B cell (primary cell): ENCODE measurements at regions not wholly inside any gene's neighbourhood (a gene's known extent, or its start where the extent isn't known, plus 50 kb on each side); places are given as distances from the start of the nearest gene placed in this dataset.

Experiments used
- ATAC-seq: fragments of 200-7000 bp; cut with Tn5 transposase; one replicate; pipeline ENCODE4 v1.10.0; 2021; ENCODE audit warnings: low read depth, mild to moderate bottlenecking, moderate number of reproducible peaks, moderate library complexity
- CTCF ChIA-PET: fragments of 350-600 bp; sonication (Branson Sonifier 250); formaldehyde crosslinking; loops from one replicate; lab custom pipeline; 2021; ENCODE audit warnings: antibody characterized with exemption, inconsistent platforms; lab: Charles Lee
- POLR2A ChIA-PET: fragments of 350-600 bp; sonication (Branson Sonifier 250); formaldehyde crosslinking; loops from one replicate; lab custom pipeline; 2021; ENCODE audit warnings: antibody characterized with exemption; lab: Charles Lee
- DNase-seq: peaks from one replicate; pipeline ENCODE4 v3.0.0; 2013
- H2AFZ ChIP-seq: 2 replicates; pipeline ENCODE4 v1.6.1; 2012; ENCODE audit warnings: mild to moderate bottlenecking, low read depth, low read length; ENCODE audit not compliant: insufficient read depth, poor library complexity, severe bottlenecking
- H3K27ac ChIP-seq, 2 donors: 1 replicate in 1 of 2; 2 replicates in 1 of 2; pipeline ENCODE4 v1.5.1; 2012 to 2013; ENCODE audit warnings: low read length in 2 of 2, mild to moderate bottlenecking in 2 of 2, moderate library complexity in 1 of 2
- H3K27me3 ChIP-seq, 4 experiments: fragments of 200-600 bp in 1 of 4; sonication (generic) in 1 of 4; replicated peaks in 1 of 4; 1 replicate in 2 of 4; 2 replicates in 2 of 4; pipeline versions ENCODE4 v1.6.1 to v1.7.0; 2013 to 2016; ENCODE audit warnings: low read length in 3 of 4, mild to moderate bottlenecking in 2 of 4, mixed read lengths in 1 of 4, moderate library complexity in 1 of 4; ENCODE audit not compliant: insufficient read depth in 4 of 4, control insufficient read depth in 3 of 4; ENCODE audit errors: control extremely low read depth in 1 of 4
- H3K36me3 ChIP-seq, 2 experiments: replicated peaks in 1 of 2; 1 replicate in 1 of 2; 2 replicates in 1 of 2; pipeline versions ENCODE4 v1.6.1 to v1.7.1; 2013; ENCODE audit warnings: low read length in 1 of 2; ENCODE audit not compliant: insufficient read depth in 2 of 2, control insufficient read depth in 1 of 2; ENCODE audit errors: control extremely low read depth in 1 of 2, extremely low read depth in 1 of 2
- H3K4me1 ChIP-seq, 2 donors: fragments of 200-600 bp in 1 of 2; sonication (generic) in 1 of 2; 1 replicate in 1 of 2; 2 replicates in 1 of 2; pipeline versions ENCODE4 v1.5.1 to v1.6.1; 2013 to 2017; ENCODE audit warnings: low read length in 2 of 2; ENCODE audit not compliant: control insufficient read depth in 2 of 2, insufficient read depth in 2 of 2
- H3K4me2 ChIP-seq: replicated peaks from 2 replicates; pipeline ENCODE3; 2012; ENCODE audit warnings: mild to moderate bottlenecking, low read depth, low read length; ENCODE audit not compliant: poor library complexity, severe bottlenecking
- H3K4me3 ChIP-seq, 5 experiments: fragments of 200-600 bp in 1 of 5; sonication (generic) in 1 of 5; 1 replicate in 3 of 5; 2 replicates in 2 of 5; pipeline versions ENCODE4 v1.5.1 to v1.7.0; 2011 to 2016; ENCODE audit warnings: low read length in 4 of 5, mild to moderate bottlenecking in 4 of 5, low read depth in 2 of 5, control low read depth in 1 of 5, moderate library complexity in 1 of 5; ENCODE audit not compliant: insufficient read depth in 1 of 5; ENCODE audit errors: control extremely low read depth in 1 of 5, extremely low read depth in 1 of 5
- H3K79me2 ChIP-seq: fragments of 200-600 bp; sonication (generic); one replicate; pipeline ENCODE4 v1.6.0; 2016; ENCODE audit warnings: low read length; ENCODE audit not compliant: control insufficient read depth, insufficient read depth
- H3K9ac ChIP-seq: fragments of 200-600 bp; sonication (generic); 2 replicates; pipeline ENCODE4 v1.6.1; 2017; ENCODE audit warnings: mild to moderate bottlenecking, low read length, moderate library complexity
- H3K9me3 ChIP-seq, 3 donors: one replicate each; pipeline versions ENCODE4 v1.6.1 to v1.7.1; 2013; ENCODE audit warnings: low read length in 2 of 3; ENCODE audit not compliant: control insufficient read depth in 2 of 3, insufficient read depth in 1 of 3; ENCODE audit errors: control extremely low read depth in 1 of 3
- H4K20me1 ChIP-seq: 2 replicates; pipeline ENCODE4 v1.6.0; 2012; ENCODE audit warnings: mild to moderate bottlenecking, low read length; ENCODE audit not compliant: insufficient read depth, control insufficient read depth, poor library complexity, severe bottlenecking
- H3K27ac Mint-ChIP-seq: one replicate; pipeline ENCODE4 v1.8.0; 2021; ENCODE audit warnings: mixed read lengths
- H3K27me3 Mint-ChIP-seq: one replicate; pipeline ENCODE4 v1.8.0; 2021; ENCODE audit warnings: mixed read lengths
- H3K4me1 Mint-ChIP-seq: one replicate; pipeline ENCODE4 v1.8.0; 2021; ENCODE audit warnings: mixed read lengths
- H3K4me3 Mint-ChIP-seq: one replicate; pipeline ENCODE4 v1.8.0; 2021; ENCODE audit warnings: mixed read lengths
- H3K9me3 Mint-ChIP-seq: one replicate; pipeline ENCODE4 v1.8.0; 2022; ENCODE audit warnings: mixed read lengths; ENCODE audit not compliant: insufficient read depth
- CTCF ChIP-seq: fragments of 200-600 bp; IDR thresholded peaks from one replicate; pipeline ENCODE4 v1.8.0; 2022; ENCODE audit warnings: antibody characterized with exemption, mild to moderate bottlenecking
- EZH2 ChIP-seq: IDR thresholded peaks from 2 replicates; pipeline ENCODE4 v1.6.1; 2012; ENCODE audit warnings: borderline replicate concordance, low read depth, mild to moderate bottlenecking, moderate library complexity, low read length; ENCODE audit not compliant: insufficient read depth, poor library complexity, severe bottlenecking
- WGBS: methylation state at CpG from one replicate; pipeline ENCODE4 v1.1.5; 2013; ENCODE audit warnings: missing lambda C conversion rate; ENCODE audit not compliant: insufficient coverage; 5-methylcytosine and 5-hydroxymethylcytosine counted together
- intact Hi-C: fragments of 100-400 bp; cut with micrococcal nuclease; formaldehyde crosslinking; loops from one replicate; pipeline ENCODE4 v1.10.0; 2022

GRCh38 chr1:81008293-81008692 lies 792.4 kb upstream of the ADGRL2 start:
- Histone ChIP-seq H3K27ac (no peak overlapping the region), H3K4me1 (no peaks in the 10 kb centered on the region), H3K27me3 (no peaks in the 10 kb centered on the region), H3K9ac (no peak overlapping the region), H3K4me2 (no peak overlapping the region), H3K9me3 (no peaks in the 10 kb centered on the region), H4K20me1 (no peaks in the 10 kb centered on the region), H3K79me2 (no peaks in the 10 kb centered on the region), H3K36me3 (no peaks in the 10 kb centered on the region), H3K4me3 (no peak overlapping the region), H2AFZ (no peak overlapping the region)
- peaks cover 2% of the 10 kb centered on the region for H3K9me3 Mint-ChIP-seq
- H3K4me3 Mint-ChIP-seq: no peak overlapping the region
- ChIA-PET POLR2A (no interaction called here), CTCF (no interaction called here)
- TF ChIP-seq CTCF (no peak), EZH2 (no peak)
- H3K27ac Mint-ChIP-seq: no peak overlapping the region
- WGBS: no CpG with 5 or more reads among the region's 2 CpGs
- no peak for ATAC-seq
- no peaks in the 10 kb centered on the region for H3K4me1 Mint-ChIP-seq
- DNase-seq: no peak
- H3K27me3 Mint-ChIP-seq: no peaks in the 10 kb centered on the region
- intact Hi-C loops: no loop called here

GRCh38 chr1:81007024-81007423 lies 793.7 kb upstream of the ADGRL2 start:
- no peaks in the 10 kb centered on the region for H3K27me3 Mint-ChIP-seq
- Histone ChIP-seq H3K4me1 (no peaks in the 10 kb centered on the region), H3K9ac (no peak overlapping the region), H3K4me3 (no peak overlapping the region), H3K79me2 (no peaks in the 10 kb centered on the region), H4K20me1 (no peaks in the 10 kb centered on the region), H3K4me2 (no peak overlapping the region), H3K36me3 (no peaks in the 10 kb centered on the region), H3K9me3 (no peaks in the 10 kb centered on the region), H3K27ac (no peak overlapping the region), H3K27me3 (no peaks in the 10 kb centered on the region), H2AFZ (no peak overlapping the region)
- no peak overlapping the region for H3K27ac Mint-ChIP-seq
- CTCF ChIA-PET: no interaction called here
- no peak for DNase-seq
- no peaks in the 10 kb centered on the region for H3K4me1 Mint-ChIP-seq
- intact Hi-C loops: no loop called here
- H3K4me3 Mint-ChIP-seq: no peak overlapping the region
- TF ChIP-seq EZH2 (no peak), CTCF (no peak)
- WGBS: 42% methylated on average over 1 of the region's 3 CpGs
- ATAC-seq: no peak
- peaks cover 2% of the 10 kb centered on the region for H3K9me3 Mint-ChIP-seq
- POLR2A ChIA-PET: no interaction called here
